HG02938 (cell line): ENCODE measurements at regions not wholly inside any gene's neighbourhood (a gene's known extent, or its start where the extent isn't known, plus 50 kb on each side); places are given as distances from the start of the nearest gene placed in this dataset.
"Not testable (repeated sequence)": the region's sequence is repeated elsewhere in the genome, so short reads cannot be mapped to it uniquely, and the experiment has no call there.

ENCODE experiments used
- ATAC-seq: cut with Tn5 transposase; IDR thresholded peaks from one replicate; pipeline ENCODE4 v1.9.1; 2021; ENCODE audit warnings: mild to moderate bottlenecking, moderate library complexity; ENCODE audit not compliant: unreplicated experiment

- no peak for ATAC-seq
Measured at GRCh38 chr7:19312416-19312815, 167.2 kb upstream of the FERD3L start.

- no peak for ATAC-seq
Measured at GRCh38 chr7:19307554-19307953, 162.3 kb upstream of the FERD3L start.

- ATAC-seq = no peak
Measured at GRCh38 chr7:19305698-19306097, 160.5 kb upstream of the FERD3L start.

GRCh38 chr7:19304086-19304485 is 158.9 kb upstream of the FERD3L start:
- ATAC-seq = no peak

- ATAC-seq = no peak
Measured at GRCh38 chr7:19302731-19303130, 157.5 kb upstream of the FERD3L start.

- no peak for ATAC-seq
Measured at GRCh38 chr7:19296617-19297016, 151.4 kb upstream of the FERD3L start.

GRCh38 chr7:19295376-19295775 is 150.2 kb upstream of the FERD3L start:
- no peak for ATAC-seq

- ATAC-seq = no peak
Measured at GRCh38 chr7:19294619-19295018, 149.4 kb upstream of the FERD3L start.

- no peak for ATAC-seq
Measured at GRCh38 chr7:19293431-19293830, 148.2 kb upstream of the FERD3L start.

GRCh38 chr7:19290968-19291367 is 145.7 kb upstream of the FERD3L start:
- ATAC-seq = no peak

- no peak for ATAC-seq
Measured at GRCh38 chr7:19290066-19290465, 144.8 kb upstream of the FERD3L start.

- ATAC-seq = no peak
Measured at GRCh38 chr7:19284596-19285300, 139.5 kb upstream of the FERD3L start.

- no peak for ATAC-seq
Measured at GRCh38 chr7:19284136-19284535, 138.9 kb upstream of the FERD3L start.

- ATAC-seq = no peak
Measured at GRCh38 chr7:19275000-19275399, 129.8 kb upstream of the FERD3L start.

- not testable (repeated sequence) for ATAC-seq
Measured at GRCh38 chr7:19272329-19272728, 127.1 kb upstream of the FERD3L start.

GRCh38 chr7:19269301-19269700 is 124.1 kb upstream of the FERD3L start:
- no peak for ATAC-seq

GRCh38 chr7:19268737-19269136 is 123.5 kb upstream of the FERD3L start:
- ATAC-seq = no peak

- no peak for ATAC-seq
Measured at GRCh38 chr7:19262826-19263225, 117.6 kb upstream of the FERD3L start.

- no peak for ATAC-seq
Measured at GRCh38 chr7:19249281-19249680, 104.1 kb upstream of the FERD3L start.

GRCh38 chr7:19248681-19249080 is 103.5 kb upstream of the FERD3L start:
- no peak for ATAC-seq

- ATAC-seq = no peak
Measured at GRCh38 chr7:19248115-19248514, 102.9 kb upstream of the FERD3L start.

GRCh38 chr7:19247017-19247416 is 101.8 kb upstream of the FERD3L start:
- no peak for ATAC-seq

- ATAC-seq = no peak
Measured at GRCh38 chr7:19242246-19242645, 97.0 kb upstream of the FERD3L start.
